GM19239 (cell line): ENCODE measurements at regions not wholly inside any gene's neighbourhood (a gene's known extent, or its start where the extent isn't known, plus 50 kb on each side); places are given as distances from the start of the nearest gene placed in this dataset.

ENCODE experiments used
- DNase-seq: peaks from one replicate; pipeline ENCODE4 v3.0.0; 2011; ENCODE audit warnings: low spot score; ENCODE audit not compliant: insufficient read length
- FAIRE-seq: peaks from 2 replicates; lab custom pipeline; 2011; peaks lifted over from hg19 to GRCh38; lab: Jason Lieb, UNC

DNA sequence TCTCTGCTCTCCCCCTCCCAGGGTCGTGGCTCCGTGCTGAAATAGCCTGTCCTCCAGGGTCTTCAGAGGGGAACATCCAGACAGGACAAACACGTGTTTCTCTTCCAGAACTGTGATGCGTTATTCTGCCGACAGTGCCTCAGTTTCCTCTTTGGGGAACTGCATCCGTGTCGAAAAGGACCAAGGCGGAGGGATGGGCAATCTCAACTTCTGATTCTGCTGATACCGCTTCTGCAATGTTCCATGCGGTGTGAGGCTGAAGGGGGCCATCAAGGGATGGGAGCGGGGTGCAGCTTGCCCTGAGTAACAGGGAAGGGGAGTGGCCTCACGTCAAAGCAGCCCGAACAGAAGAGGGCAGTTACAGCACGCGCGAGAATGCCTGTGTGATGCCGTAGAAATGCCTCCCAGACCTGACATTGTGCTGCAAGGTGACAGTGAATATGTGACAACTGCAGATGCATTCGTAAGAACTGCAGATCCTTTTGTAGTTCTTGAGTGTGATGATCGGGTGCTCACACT, 275.7 kb downstream of the SHQ1 start:
- DNase-seq (no peak), FAIRE-seq (no peak)

GRCh38 chr3:72571638-72572114, 276.6 kb downstream of the SHQ1 start:
- FAIRE-seq (no peak), DNase-seq (no peak)

GRCh38 chr3:72571052-72571451, 277.2 kb downstream of the SHQ1 start:
- FAIRE-seq: no peak
- DNase-seq: no peak

DNA sequence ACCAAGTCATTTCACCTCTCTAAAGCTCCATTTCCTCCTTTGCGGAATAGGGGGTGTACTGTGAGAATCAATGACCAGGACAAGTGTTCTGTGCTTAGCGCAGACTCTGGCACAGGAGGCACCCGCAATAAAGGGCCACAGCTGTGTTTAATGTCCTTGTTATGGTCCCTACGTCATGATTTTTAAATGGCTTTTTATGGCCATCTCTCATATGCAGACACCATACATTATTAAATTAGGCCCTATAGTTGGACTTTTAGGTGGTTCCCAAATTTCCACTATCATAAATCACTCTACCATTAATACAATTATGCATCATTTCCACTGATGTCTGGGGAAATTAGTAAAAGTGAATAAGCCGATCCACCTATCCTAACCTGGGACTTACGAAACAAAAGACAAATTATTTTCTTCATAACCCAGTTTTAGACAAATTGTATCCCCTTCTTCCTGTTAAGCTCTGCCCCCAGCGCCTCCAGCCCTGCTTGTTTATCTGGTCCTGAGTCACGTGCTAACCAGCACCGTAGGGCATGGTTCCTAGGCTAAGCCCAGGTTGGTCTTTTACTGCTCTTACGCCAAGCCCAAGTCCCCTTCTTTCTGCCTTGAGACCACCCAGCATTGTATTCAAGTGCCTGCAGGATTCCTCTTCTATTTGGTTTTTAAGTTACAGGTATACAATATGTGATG, 278.3 kb downstream of the SHQ1 start:
- FAIRE-seq: no peak
- no peak for DNase-seq

- FAIRE-seq (no peak), DNase-seq (no peak)
Observed at GRCh38 chr3:72568083-72568482, 280.2 kb downstream of the SHQ1 start.

- no peak for FAIRE-seq
- no peak for DNase-seq
Observed at GRCh38 chr3:72567474-72567873, 280.8 kb downstream of the SHQ1 start.

DNA sequence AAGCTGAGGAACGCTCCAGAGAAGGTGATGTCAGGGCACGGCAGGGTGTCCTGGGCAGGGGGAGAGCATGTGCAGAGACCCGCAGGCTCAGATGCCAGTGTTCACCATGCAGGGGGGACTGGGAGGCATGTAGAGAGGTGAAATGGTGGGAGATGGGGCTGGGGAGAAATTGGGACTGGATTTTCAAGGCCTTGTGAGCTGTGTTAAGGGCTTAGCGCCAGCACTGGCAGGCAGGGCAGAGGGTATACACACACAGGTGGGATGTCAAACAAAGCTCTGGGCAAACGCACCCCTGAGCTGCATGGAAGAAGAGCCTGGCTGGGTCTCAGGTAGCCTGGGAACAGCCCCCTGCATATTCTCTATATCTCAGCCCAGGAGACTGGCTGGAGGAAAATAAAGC, 282.7 kb downstream of the SHQ1 start:
- DNase-seq: no peak
- no peak for FAIRE-seq

- FAIRE-seq: no peak
- DNase-seq: no peak
Observed at GRCh38 chr3:72563690-72564370, 284.4 kb downstream of the SHQ1 start.

DNA sequence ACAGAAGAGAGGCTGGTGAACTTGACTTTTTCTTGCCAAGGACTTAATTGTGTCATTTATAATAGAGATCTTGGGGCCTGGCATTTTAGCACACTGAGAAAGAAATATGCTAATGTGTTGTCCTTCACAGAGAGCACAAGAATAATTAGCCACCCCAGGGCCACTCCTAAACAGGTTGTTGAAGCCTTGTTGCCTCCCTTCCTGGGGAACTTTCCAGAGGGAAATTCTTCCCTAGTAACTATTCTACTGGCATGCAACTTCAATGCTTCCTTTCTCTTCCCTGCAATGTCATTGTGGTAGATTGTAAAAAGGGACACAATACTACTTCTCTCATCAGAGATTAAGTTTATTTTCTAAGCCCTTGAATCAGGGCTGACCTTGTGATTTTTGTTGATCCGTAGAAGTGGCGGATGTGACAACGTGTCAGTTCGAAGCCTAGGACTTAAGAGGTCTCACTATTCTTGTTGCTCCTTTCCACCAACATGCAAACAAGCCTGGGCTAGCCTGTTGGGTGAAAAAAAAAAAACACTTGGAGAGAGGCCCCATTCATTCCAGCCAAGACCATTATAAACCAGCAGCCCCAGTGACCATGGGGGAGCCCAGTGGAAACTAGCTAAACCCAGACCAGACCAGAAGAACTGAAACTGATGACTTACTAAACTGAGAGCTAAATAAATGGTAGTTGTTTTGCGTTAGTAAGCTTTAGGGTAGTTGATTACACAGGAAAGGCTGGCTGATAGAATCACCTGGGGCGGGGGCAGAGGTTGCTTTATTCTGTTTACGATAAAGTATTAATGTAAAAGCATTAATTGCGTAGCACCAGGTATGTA, 287.2 kb downstream of the SHQ1 start:
- DNase-seq (no peak), FAIRE-seq (no peak)

- FAIRE-seq: no peak
Observed at GRCh38 chr3:72559385-72559784, 288.9 kb downstream of the SHQ1 start.

GRCh38 chr3:72558001-72558400, 290.2 kb downstream of the SHQ1 start:
- FAIRE-seq (no peak), DNase-seq (no peak)

More at GRCh38 chr3:72559385-72559784, 288.9 kb downstream of the SHQ1 start:
- no peak for DNase-seq

- DNase-seq (no peak), FAIRE-seq (no peak)
Observed at GRCh38 chr3:72555714-72556113, 292.5 kb downstream of the SHQ1 start.

DNA sequence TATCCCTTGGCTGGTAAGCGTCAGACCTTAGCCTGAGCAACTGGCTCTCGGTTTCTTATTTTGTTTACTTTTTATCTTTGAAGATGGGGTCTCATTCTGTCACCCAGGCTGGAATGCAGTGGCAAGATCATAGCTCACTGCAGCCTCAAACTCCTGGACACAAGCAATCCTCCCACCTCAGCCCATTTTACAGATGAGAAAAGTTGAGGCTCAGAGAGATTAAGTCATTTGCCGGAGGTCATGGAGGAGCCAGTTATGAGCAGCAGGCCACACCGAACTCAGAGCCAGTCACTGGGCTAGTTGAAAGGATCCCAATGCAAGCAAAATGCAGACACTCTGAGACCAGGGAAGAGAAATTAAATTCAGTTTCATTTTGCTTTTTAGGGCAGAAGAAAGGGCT, 293.6 kb downstream of the SHQ1 start:
- DNase-seq (no peak), FAIRE-seq (no peak)

DNA sequence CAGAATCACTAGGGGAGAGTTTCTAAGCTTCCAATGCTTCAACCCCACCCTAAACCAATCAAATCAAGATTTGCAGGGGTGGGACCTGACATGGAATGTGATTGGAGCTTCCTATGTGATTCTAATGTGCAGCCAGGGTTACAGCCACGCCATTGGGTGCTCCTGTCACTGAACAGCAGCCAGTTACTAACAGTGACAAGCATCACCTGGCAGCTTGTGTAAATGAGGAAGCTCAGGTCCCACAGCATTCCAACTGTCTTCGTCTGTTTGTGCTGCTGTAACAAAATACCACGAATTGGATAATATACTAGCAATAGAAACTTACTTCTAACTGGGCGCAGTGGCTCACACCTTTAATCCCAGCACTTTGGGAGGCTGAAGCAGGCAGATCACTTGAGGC, 294.9 kb downstream of the SHQ1 start:
- FAIRE-seq: no peak
- no peak for DNase-seq

DNA sequence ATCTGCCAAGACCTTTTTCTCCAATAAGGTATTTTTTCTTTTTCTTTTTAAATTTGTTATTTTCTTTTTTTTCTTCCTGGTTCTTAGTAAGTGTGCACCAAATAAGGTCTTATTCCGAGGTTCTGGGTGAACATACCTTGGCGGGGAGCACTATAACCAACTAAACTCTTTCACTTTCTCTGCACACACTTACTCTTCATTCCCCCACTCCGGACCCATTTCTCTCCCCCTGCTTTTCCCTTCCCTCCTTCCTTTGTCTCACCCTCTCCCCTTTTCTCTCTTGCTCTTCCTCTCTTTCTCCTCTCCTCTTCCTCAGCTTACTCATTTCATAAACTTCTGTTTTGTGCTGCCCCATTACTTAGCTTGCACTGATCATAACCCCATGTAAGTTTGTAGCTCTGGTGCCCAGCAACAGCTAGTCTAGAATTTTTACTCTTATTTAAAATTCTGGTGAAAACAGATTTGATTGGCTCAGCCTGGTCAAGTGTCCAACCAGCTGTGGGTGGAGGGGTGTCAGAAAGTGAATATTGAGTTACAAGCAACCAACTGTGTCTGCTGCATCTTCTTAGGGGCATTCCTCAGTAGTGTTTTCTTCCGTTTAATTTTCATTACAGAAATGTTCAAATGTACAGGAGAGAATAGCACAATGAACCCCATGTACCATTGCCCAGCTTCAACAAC, 297.5 kb downstream of the SHQ1 start:
- no peak for FAIRE-seq
- no peak for DNase-seq

DNA sequence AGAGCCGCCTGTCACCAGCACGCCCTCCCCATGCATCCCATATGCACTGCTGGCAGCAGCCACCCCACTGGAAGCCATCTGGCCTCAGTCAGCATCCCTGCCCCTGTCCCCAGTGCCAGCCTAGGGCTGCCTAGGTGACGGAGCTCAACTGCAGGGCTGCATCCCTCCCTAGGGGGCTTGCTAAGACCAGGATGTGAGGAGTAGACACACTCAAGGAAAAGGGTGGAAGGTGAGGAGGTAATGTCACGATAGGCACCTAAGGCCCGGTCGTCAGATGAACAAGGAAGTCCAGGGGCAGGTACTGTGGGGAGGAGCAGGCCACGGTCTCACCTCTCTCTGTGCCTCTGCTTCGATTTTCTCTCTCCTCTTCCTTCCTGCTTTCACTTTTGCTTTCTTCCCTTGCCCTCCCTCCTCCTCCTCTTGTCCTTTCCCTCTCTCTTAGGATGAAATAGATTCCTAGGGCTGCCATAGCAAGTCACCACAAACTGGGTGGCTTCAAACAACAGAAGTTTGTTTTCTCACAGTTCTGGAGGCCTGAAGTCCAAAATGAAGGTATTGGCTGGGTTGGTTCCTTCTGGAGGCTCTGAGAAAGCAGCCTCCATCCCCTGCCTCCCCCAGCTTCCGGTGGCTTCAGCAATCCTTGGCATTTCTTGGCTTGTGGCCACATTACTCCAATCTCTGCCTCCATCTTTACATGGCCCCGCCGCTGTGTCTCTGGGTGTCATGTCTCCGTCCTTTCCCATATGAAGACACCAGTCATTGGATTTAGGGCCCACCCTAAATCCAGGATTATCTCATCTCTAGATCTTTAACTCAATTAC, 298.3 kb downstream of the SHQ1 start:
- DNase-seq: no peak
- no peak for FAIRE-seq

DNA sequence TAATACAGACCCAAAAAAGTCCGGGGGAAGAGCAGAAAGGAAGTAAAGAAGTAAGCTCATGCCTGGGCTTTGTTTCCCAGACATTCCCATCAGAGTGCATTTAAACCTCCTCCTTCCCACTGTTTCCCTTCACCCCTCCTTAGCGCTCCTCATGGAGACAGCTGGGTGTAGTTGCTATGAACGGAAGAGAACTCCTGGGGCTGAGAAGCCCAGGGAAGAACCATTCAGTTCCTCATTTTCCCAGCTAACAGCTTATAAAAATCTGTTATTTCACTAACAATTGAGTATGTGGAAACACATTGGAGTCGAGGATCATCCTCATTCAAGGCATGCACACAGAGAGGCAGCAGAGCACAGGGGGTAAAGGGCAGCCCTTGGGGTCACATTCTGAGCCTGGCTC, 299.3 kb downstream of the SHQ1 start:
- DNase-seq: no peak
- no peak for FAIRE-seq

- DNase-seq (no peak), FAIRE-seq (no peak)
Observed at GRCh38 chr3:72548461-72548860, 299.8 kb downstream of the SHQ1 start.

GRCh38 chr3:72547183-72547582, 301.1 kb downstream of the SHQ1 start:
- DNase-seq: no peak
- no peak for FAIRE-seq
